Activated CD8-positive, alpha-beta memory T cell treated with anti-CD3 and anti-CD28 coated beads, Interleukin-2, amount 10 ng/mL, durations not matched to agents 7 days and 5 days (primary cell): ENCODE measurements at regions not wholly inside any gene's neighbourhood (a gene's known extent, or its start where the extent isn't known, plus 50 kb on each side); places are given as distances from the start of the nearest gene placed in this dataset.
"Not testable (repeated sequence)": the region's sequence is repeated elsewhere in the genome, so short reads cannot be mapped to it uniquely, and the experiment has no call there.

ENCODE experiments used
- ATAC-seq: fragments of 150-1000 bp; cut with Tn5 transposase; one replicate; pipeline ENCODE4 v1.10.0; 2021; ENCODE audit warnings: moderate library complexity
- CTCF ChIA-PET: fragments of 350-600 bp; sonication (Branson Sonifier 250); formaldehyde crosslinking; loops from one replicate; lab custom pipeline; 2021; ENCODE audit warnings: antibody characterized with exemption; lab: Charles Lee
- DNase-seq: peaks from one replicate; pipeline ENCODE4 v3.0.0-alpha.2; 2020
- H3K27ac Mint-ChIP-seq: one replicate; pipeline ENCODE4 v1.8.0; 2021; ENCODE audit warnings: mild to moderate bottlenecking, mixed read lengths
- H3K27me3 Mint-ChIP-seq: one replicate; pipeline ENCODE4 v1.8.0; 2021; ENCODE audit warnings: mixed read lengths
- H3K36me3 Mint-ChIP-seq: one replicate; pipeline ENCODE4 v1.8.0; 2021; ENCODE audit warnings: mild to moderate bottlenecking, mixed read lengths
- H3K4me1 Mint-ChIP-seq: one replicate; pipeline ENCODE4 v1.8.0; 2021; ENCODE audit warnings: mixed read lengths
- H3K4me3 Mint-ChIP-seq: one replicate; pipeline ENCODE4 v1.8.0; 2021; ENCODE audit warnings: mild to moderate bottlenecking, moderate library complexity, mixed read lengths
- H3K9me3 Mint-ChIP-seq: one replicate; pipeline ENCODE4 v1.8.0; 2022; ENCODE audit warnings: low read depth, mixed read lengths

GRCh38 chr5:169390265-169390664, 89.3 kb upstream of the SLIT3 start:
- ATAC-seq: no peak
- Mint-ChIP-seq H3K9me3 (no peaks in the 10 kb centered on the region), H3K4me1 (peaks cover 4% of the 10 kb centered on the region), H3K27me3 (peaks cover 6% of the 10 kb centered on the region), H3K4me3 (no peak overlapping the region), H3K36me3 (no peaks in the 10 kb centered on the region), H3K27ac (no peak overlapping the region)
- CTCF ChIA-PET: no interaction called here
- no peak for DNase-seq

GRCh38 chr5:169389318-169389717, 88.4 kb upstream of the SLIT3 start:
- H3K4me1 Mint-ChIP-seq: peaks cover 4% of the 10 kb centered on the region
- no peak overlapping the region for H3K27ac Mint-ChIP-seq
- H3K27me3 Mint-ChIP-seq: peaks cover 6% of the 10 kb centered on the region
- H3K9me3 Mint-ChIP-seq: no peaks in the 10 kb centered on the region
- CTCF ChIA-PET: no interaction called here
- no peak overlapping the region for H3K4me3 Mint-ChIP-seq
- H3K36me3 Mint-ChIP-seq: no peaks in the 10 kb centered on the region
- DNase-seq (no peak), ATAC-seq (no peak)

GRCh38 chr5:169385636-169386035, 84.7 kb upstream of the SLIT3 start:
- H3K4me1 Mint-ChIP-seq: peaks cover 4% of the 10 kb centered on the region
- no peak overlapping the region for H3K4me3 Mint-ChIP-seq
- CTCF ChIA-PET: no interaction called here
- no peak overlapping the region for H3K27ac Mint-ChIP-seq
- no peaks in the 10 kb centered on the region for H3K36me3 Mint-ChIP-seq
- DNase-seq (no peak), ATAC-seq (no peak)
- H3K9me3 Mint-ChIP-seq: no peaks in the 10 kb centered on the region
- H3K27me3 Mint-ChIP-seq: peaks cover 6% of the 10 kb centered on the region

DNA sequence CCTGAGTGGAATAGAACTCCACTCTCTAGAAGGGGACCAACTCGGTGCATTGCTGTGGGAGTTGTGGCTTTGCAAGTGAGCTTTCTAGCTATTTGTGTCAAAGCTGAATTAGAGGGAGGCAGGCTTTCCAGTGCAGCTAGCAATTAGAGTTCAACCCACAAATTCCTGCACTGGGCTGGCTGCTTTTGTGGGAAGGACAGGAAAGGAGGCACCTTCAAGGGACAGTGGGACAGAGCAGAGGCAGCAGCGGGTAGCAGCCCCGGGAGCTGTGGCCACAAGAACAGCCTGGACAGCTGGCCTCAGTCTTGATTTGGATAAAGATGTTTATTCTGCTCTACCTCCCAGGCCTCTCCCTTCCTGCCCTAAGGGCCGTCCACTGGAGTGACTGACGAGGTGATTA, 83.7 kb upstream of the SLIT3 start:
- H3K9me3 Mint-ChIP-seq: no peaks in the 10 kb centered on the region
- CTCF ChIA-PET: interaction anchor here (1.0 kb wide), 1 partner anchor 8 kb away, joined by 3 read pairs; no protein-coding TSS in a partner anchor

DNA sequence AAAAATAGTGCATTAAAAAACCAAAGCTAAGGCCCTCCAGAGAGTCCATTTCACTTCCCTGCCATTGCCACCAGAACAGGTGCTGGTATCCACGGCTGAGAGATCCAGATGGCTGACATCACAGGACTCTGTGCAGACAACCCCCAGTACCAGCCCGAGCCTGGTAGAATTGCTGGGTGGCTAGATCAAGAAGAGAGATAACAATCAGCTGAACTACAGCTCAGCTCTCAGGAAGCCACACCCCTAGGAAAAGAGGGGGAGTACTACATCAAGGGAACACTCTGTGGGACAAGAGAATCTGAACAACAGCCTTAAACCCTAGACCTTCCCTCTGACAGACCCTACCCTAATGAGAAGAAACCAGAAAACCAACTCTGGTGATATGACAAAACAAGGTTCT, 73.8 kb upstream of the SLIT3 start:
- no peaks in the 10 kb centered on the region for H3K9me3 Mint-ChIP-seq
- CTCF ChIA-PET: no interaction called here
- H3K27me3 Mint-ChIP-seq: no peaks in the 10 kb centered on the region
- no peak overlapping the region for H3K4me3 Mint-ChIP-seq
- no peak for ATAC-seq
- no peak overlapping the region for H3K27ac Mint-ChIP-seq
- no peaks in the 10 kb centered on the region for H3K36me3 Mint-ChIP-seq
- no peak for DNase-seq
- H3K4me1 Mint-ChIP-seq: no peaks in the 10 kb centered on the region

More for the DNA sequence above, 83.7 kb upstream of the SLIT3 start:
- no peak for ATAC-seq
- no peak overlapping the region for H3K4me3 Mint-ChIP-seq
- DNase-seq: no peak
- H3K4me1 Mint-ChIP-seq: peaks cover 4% of the 10 kb centered on the region
- peaks cover 6% of the 10 kb centered on the region for H3K27me3 Mint-ChIP-seq
- no peak overlapping the region for H3K27ac Mint-ChIP-seq
- no peaks in the 10 kb centered on the region for H3K36me3 Mint-ChIP-seq

GRCh38 chr5:169374111-169374510, 73.2 kb upstream of the SLIT3 start:
- DNase-seq (no peak), ATAC-seq (no peak)
- Mint-ChIP-seq H3K27ac (no peak overlapping the region), H3K4me1 (no peaks in the 10 kb centered on the region), H3K36me3 (no peaks in the 10 kb centered on the region), H3K4me3 (no peak overlapping the region), H3K9me3 (no peaks in the 10 kb centered on the region), H3K27me3 (no peaks in the 10 kb centered on the region)
- CTCF ChIA-PET: no interaction called here

DNA sequence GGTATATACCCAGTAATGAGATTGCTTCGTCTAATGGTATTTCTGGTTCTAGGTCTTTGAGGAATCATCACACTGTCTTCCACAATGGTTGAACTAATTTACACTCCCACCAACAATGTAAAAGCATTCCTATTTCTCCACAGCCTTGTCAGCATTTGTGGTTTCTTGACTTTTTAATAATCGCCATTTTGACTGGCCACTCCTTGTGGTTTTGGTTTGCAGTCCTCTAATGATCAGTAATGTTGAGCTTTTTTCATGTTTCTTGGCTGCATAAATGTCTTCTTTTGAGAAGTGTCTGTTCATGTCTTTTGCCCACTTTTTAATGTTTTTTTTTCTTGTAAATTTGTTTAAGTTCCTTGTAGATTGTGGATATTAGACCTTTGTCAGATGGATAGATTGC, 70.9 kb upstream of the SLIT3 start:
- ATAC-seq, H3K4me1 Mint-ChIP-seq, H3K36me3 Mint-ChIP-seq, H3K27ac Mint-ChIP-seq, H3K9me3 Mint-ChIP-seq, CTCF ChIA-PET, H3K4me3 Mint-ChIP-seq, H3K27me3 Mint-ChIP-seq, DNase-seq: not testable (repeated sequence)

DNA sequence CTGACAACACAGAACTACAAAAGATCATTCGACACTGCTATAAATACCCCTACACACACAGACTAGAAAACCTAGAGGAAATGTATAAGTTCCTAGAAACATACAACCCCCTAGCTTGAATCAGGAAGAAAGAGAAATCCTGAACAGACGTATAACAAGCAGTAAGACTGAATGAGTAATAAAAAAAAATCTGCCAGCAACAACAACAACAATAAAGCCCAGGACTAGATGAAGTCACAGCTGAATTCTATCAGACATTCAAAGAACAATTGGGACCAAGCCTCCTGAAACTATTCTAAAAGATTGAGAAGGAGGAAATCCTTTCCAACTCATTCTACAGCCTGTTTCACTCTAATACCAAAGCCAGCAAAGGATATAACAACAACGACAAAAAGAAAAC, 68.2 kb upstream of the SLIT3 start:
- DNase-seq (no peak), ATAC-seq (no peak)
- CTCF ChIA-PET: no interaction called here
- Mint-ChIP-seq H3K36me3 (no peaks in the 10 kb centered on the region), H3K9me3 (no peaks in the 10 kb centered on the region), H3K4me3 (no peak overlapping the region), H3K27me3 (peaks cover 4% of the 10 kb centered on the region), H3K27ac (no peak overlapping the region), H3K4me1 (no peaks in the 10 kb centered on the region)

GRCh38 chr5:169367861-169368260, 66.9 kb upstream of the SLIT3 start:
- no peak for DNase-seq
- CTCF ChIA-PET: no interaction called here
- Mint-ChIP-seq H3K36me3 (no peaks in the 10 kb centered on the region), H3K27ac (no peak overlapping the region), H3K4me3 (no peak overlapping the region), H3K27me3 (peaks cover 9% of the 10 kb centered on the region), H3K9me3 (no peaks in the 10 kb centered on the region), H3K4me1 (no peaks in the 10 kb centered on the region)
- no peak for ATAC-seq

DNA sequence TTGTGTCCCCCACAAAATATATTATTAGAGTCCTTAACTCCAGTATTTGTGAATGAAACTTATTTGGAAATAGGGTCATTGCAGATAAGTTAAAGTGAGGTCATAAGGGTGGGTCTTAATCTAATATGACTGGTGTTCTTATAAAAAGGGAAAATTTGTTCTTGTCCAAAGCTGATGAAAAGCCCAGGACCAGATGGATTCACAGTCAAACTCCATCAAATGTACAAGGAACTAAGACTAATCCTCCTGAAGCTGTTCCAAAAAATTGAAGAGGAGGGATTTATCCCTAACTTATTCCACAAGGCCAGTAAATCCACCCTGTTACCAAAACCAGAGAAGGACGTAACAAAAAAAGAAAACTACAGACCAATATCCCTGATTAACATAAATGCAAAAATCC, 56.4 kb upstream of the SLIT3 start:
- no peak overlapping the region for H3K27ac Mint-ChIP-seq
- no peaks in the 10 kb centered on the region for H3K27me3 Mint-ChIP-seq
- no peaks in the 10 kb centered on the region for H3K4me1 Mint-ChIP-seq
- no peak overlapping the region for H3K4me3 Mint-ChIP-seq
- CTCF ChIA-PET: no interaction called here
- no peaks in the 10 kb centered on the region for H3K9me3 Mint-ChIP-seq
- no peak for DNase-seq
- no peak for ATAC-seq
- no peaks in the 10 kb centered on the region for H3K36me3 Mint-ChIP-seq

GRCh38 chr5:169356811-169357210, 55.9 kb upstream of the SLIT3 start:
- no peak for DNase-seq
- no peak overlapping the region for H3K4me3 Mint-ChIP-seq
- no peaks in the 10 kb centered on the region for H3K9me3 Mint-ChIP-seq
- CTCF ChIA-PET: no interaction called here
- no peak for ATAC-seq
- H3K4me1 Mint-ChIP-seq: no peaks in the 10 kb centered on the region
- H3K27ac Mint-ChIP-seq: no peak overlapping the region
- no peaks in the 10 kb centered on the region for H3K27me3 Mint-ChIP-seq
- H3K36me3 Mint-ChIP-seq: no peaks in the 10 kb centered on the region

DNA sequence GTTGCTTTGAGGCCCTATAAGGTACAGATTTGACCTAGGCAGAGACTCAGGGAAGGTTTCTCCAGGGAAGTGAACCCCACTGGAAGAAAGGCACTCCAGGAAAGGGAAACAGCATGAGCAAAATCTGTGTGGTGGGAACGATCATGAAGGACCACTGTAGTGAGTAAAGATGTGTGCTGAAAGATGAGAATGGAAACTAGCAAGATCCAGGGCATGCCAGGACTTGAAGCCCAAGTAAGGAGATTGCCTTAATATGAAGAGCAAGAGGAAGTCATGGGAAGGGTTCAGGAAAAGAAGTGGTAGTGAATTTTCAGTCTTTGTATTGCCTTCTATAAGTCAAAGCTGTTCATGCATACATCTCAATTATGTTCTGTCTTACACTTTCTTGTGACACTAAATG, 55.2 kb upstream of the SLIT3 start:
- no peak overlapping the region for H3K4me3 Mint-ChIP-seq
- no peaks in the 10 kb centered on the region for H3K27me3 Mint-ChIP-seq
- DNase-seq: no peak
- no peaks in the 10 kb centered on the region for H3K36me3 Mint-ChIP-seq
- no peaks in the 10 kb centered on the region for H3K4me1 Mint-ChIP-seq
- CTCF ChIA-PET: no interaction called here
- ATAC-seq: no peak
- H3K27ac Mint-ChIP-seq: no peak overlapping the region
- no peaks in the 10 kb centered on the region for H3K9me3 Mint-ChIP-seq

- H3K9me3 Mint-ChIP-seq: no peaks in the 10 kb centered on the region
- CTCF ChIA-PET: no interaction called here
- no peak for DNase-seq
These were observed 54.0 kb upstream of the SLIT3 start for GRCh38 chr5:169354921-169355320.

DNA sequence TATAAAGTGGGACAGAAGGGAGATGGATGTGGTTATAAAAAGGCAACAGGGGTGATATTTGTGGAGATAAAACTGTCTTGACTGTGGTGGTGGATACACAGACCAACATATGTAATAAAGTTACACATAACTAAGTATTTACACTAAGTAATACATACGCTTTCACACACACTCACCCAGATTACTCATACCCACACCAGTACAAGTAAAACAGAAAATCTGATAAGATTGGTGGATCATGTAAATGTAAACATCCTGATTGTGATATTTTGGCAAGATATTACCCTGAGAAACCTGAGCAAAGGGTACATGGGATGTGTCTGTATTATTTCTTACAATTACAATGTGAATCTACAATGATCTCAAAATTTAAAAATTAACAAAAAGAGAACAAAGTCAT, 53.3 kb upstream of the SLIT3 start:
- Mint-ChIP-seq H3K27me3 (no peaks in the 10 kb centered on the region), H3K4me1 (no peaks in the 10 kb centered on the region), H3K4me3 (no peak overlapping the region), H3K36me3 (no peaks in the 10 kb centered on the region), H3K9me3 (no peaks in the 10 kb centered on the region), H3K27ac (no peak overlapping the region)
- DNase-seq (no peak), ATAC-seq (no peak)
- CTCF ChIA-PET: no interaction called here

More at GRCh38 chr5:169354921-169355320, 54.0 kb upstream of the SLIT3 start:
- no peak overlapping the region for H3K27ac Mint-ChIP-seq
- H3K27me3 Mint-ChIP-seq: no peaks in the 10 kb centered on the region
- H3K36me3 Mint-ChIP-seq: no peaks in the 10 kb centered on the region
- ATAC-seq: no peak
- H3K4me3 Mint-ChIP-seq: no peak overlapping the region
- H3K4me1 Mint-ChIP-seq: no peaks in the 10 kb centered on the region

- Mint-ChIP-seq H3K36me3 (no peaks in the 10 kb centered on the region), H3K9me3 (no peaks in the 10 kb centered on the region), H3K27me3 (no peaks in the 10 kb centered on the region), H3K4me1 (no peaks in the 10 kb centered on the region), H3K27ac (no peak overlapping the region), H3K4me3 (no peak overlapping the region)
- ATAC-seq (no peak), DNase-seq (no peak)
- CTCF ChIA-PET: no interaction called here
These were observed 52.0 kb upstream of the SLIT3 start for GRCh38 chr5:169352901-169353300.
